Spleen (tissue), 11 donors: ENCODE measurements at regions not wholly inside any gene's neighbourhood (a gene's known extent, or its start where the extent isn't known, plus 50 kb on each side); places are given as distances from the start of the nearest gene placed in this dataset.
"Not testable (repeated sequence)": the region's sequence is repeated elsewhere in the genome, so short reads cannot be mapped to it uniquely, and the experiment has no call there.

ENCODE experiments used
- DNase-seq: peaks from one replicate; pipeline ENCODE4 v3.0.0-alpha.2; 2020
- H3K27ac ChIP-seq, 8 donors: fragments of 200-600 bp; sonication (generic) in 7 of 8; 1 replicate in 4 of 8; 2 replicates in 4 of 8; pipeline versions ENCODE4 v1.5.0 to v1.8.0; 2016 to 2021; ENCODE audit warnings: inconsistent platforms in 4 of 8, mild to moderate bottlenecking in 4 of 8, moderate library complexity in 1 of 8
- H3K27me3 ChIP-seq, 7 donors: fragments of 200-600 bp; sonication (generic) in 6 of 7; replicated peaks in 1 of 7; 1 replicate in 4 of 7; 2 replicates in 3 of 7; pipeline versions ENCODE4 v1.5.0 to v1.8.0; 2016 to 2021; ENCODE audit warnings: inconsistent platforms in 3 of 7, mild to moderate bottlenecking in 1 of 7
- H3K36me3 ChIP-seq, 6 donors: fragments of 200-600 bp; sonication (generic) in 5 of 6; 1 replicate in 4 of 6; 2 replicates in 2 of 6; pipeline versions ENCODE4 v1.5.0 to v1.8.0; 2016 to 2021; ENCODE audit warnings: inconsistent platforms in 2 of 6
- H3K4me1 ChIP-seq, 6 donors: fragments of 200-600 bp; sonication (generic) in 5 of 6; 1 replicate in 3 of 6; 2 replicates in 3 of 6; pipeline versions ENCODE4 v1.5.0 to v1.8.0; 2016 to 2021; ENCODE audit warnings: inconsistent platforms in 3 of 6
- H3K4me3 ChIP-seq, 8 donors: fragments of 200-600 bp; sonication (generic) in 7 of 8; 1 replicate in 4 of 8; 2 replicates in 4 of 8; pipeline versions ENCODE4 v1.5.0 to v1.8.0; 2016 to 2021; ENCODE audit warnings: inconsistent platforms in 4 of 8, mild to moderate bottlenecking in 4 of 8, moderate library complexity in 2 of 8
- H3K9me3 ChIP-seq, 8 donors: fragments of 200-600 bp; sonication (generic) in 7 of 8; 1 replicate in 4 of 8; 2 replicates in 4 of 8; pipeline versions ENCODE4 v1.5.0 to v1.8.0; 2016 to 2021; ENCODE audit warnings: inconsistent platforms in 4 of 8
- POLR2A ChIP-seq, 3 donors: fragments of 450-650 bp; IDR thresholded peaks; one replicate each; pipeline ENCODE4 v1.5.1; 2017; ENCODE audit warnings: antibody characterized with exemption in 3 of 3, mild to moderate bottlenecking in 1 of 3
- POLR2AphosphoS5 ChIP-seq, 3 donors: sonication (generic); formaldehyde crosslinking; IDR thresholded peaks; one replicate each; pipeline ENCODE4 v1.5.1; 2017; ENCODE audit warnings: antibody characterized with exemption in 3 of 3
- WGBS, 5 donors: extraction: QIAGEN DNeasy Blood & Tissue Kit in 3 of 5; methylation state at CpG; one replicate each; pipeline versions ENCODE4 v1.1.5 to v1.1.7; 2013 to 2018; 5-methylcytosine and 5-hydroxymethylcytosine counted together
- intact Hi-C: fragments of 100-400 bp; cut with DNase I; formaldehyde crosslinking; loops from one replicate; pipeline ENCODE4 v1.15.0; 2023; ENCODE audit warnings: low total_unique reads
- TF ChIP-seq, protein P1 (sequence below), 11 experiments: fragments of 200-600 bp in 7 of 11; fragments of 450-650 bp in 4 of 11; sonication (generic) in 4 of 11; IDR thresholded peaks in 8 of 11; conservative IDR thresholded peaks in 3 of 11; 1 replicate in 7 of 11; 2 replicates in 4 of 11; pipeline versions ENCODE4 v1.4.0 to v1.8.0; 2016 to 2021; ENCODE audit warnings: antibody characterized with exemption in 11 of 11, inconsistent platforms in 4 of 11, mild to moderate bottlenecking in 1 of 11
- donor health status: healthy with polysubstance abuse.
- donor health status: DM: no; HTN: no; CAD: no; lungs with moderate emphysema.
- donor health status: DM: no; HTN: no; CAD: no.
- donor health status: Bipolar disorder and iron deficiency.
- donor health status: healthy.
- donor health status: DM: no; HTN: no; CAD: no.
- donor health status: DM: yes; HTN: yes; CAD: no.

DNA sequence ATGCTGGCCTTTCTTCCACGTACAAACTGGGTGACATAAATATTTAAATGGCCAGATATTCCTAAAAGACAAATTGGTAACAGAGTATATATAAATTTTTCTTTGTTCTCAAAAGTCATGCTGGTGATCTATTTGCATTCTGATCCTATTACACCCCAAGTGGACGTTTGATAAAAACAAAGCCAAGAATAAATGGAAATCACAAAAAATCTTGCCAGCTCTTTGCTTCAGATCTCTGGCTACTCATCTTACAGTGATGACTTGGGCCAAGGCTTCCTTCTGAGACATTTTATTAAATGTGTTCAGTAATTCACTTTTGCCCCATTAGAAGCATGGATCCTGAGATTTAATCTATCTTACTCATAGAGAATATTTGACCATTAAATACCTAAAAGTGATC, 444.3 kb upstream of the PIK3R1 start:
- 53 to 74% (median 63%) methylated on average over 2 of the region's 2 CpGs for WGBS, 5 donors
- Histone ChIP-seq H3K27ac (no peak overlapping the region), H3K36me3 (no peaks in the 10 kb centered on the region), H3K4me3 (no peak overlapping the region), H3K4me1 (no peaks in the 10 kb centered on the region), H3K27me3 (no peaks in the 10 kb centered on the region), H3K9me3 (no peaks in the 10 kb centered on the region)
- no peak for DNase-seq
- intact Hi-C loops = no loop called here
- no peak for TF ChIP-seq POLR2AphosphoS5 (IDR thresholded peaks at IDR 0.05)
- TF ChIP-seq POLR2A (IDR thresholded peaks at IDR 0.05) = no peak
- TF ChIP-seq, protein P1, sequence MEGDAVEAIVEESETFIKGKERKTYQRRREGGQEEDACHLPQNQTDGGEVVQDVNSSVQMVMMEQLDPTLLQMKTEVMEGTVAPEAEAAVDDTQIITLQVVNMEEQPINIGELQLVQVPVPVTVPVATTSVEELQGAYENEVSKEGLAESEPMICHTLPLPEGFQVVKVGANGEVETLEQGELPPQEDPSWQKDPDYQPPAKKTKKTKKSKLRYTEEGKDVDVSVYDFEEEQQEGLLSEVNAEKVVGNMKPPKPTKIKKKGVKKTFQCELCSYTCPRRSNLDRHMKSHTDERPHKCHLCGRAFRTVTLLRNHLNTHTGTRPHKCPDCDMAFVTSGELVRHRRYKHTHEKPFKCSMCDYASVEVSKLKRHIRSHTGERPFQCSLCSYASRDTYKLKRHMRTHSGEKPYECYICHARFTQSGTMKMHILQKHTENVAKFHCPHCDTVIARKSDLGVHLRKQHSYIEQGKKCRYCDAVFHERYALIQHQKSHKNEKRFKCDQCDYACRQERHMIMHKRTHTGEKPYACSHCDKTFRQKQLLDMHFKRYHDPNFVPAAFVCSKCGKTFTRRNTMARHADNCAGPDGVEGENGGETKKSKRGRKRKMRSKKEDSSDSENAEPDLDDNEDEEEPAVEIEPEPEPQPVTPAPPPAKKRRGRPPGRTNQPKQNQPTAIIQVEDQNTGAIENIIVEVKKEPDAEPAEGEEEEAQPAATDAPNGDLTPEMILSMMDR (IDR thresholded peaks at IDR 0.05 in 8 of 11, conservative IDR thresholded peaks at IDR 0.05 in 3 of 11) = no peak

DNA sequence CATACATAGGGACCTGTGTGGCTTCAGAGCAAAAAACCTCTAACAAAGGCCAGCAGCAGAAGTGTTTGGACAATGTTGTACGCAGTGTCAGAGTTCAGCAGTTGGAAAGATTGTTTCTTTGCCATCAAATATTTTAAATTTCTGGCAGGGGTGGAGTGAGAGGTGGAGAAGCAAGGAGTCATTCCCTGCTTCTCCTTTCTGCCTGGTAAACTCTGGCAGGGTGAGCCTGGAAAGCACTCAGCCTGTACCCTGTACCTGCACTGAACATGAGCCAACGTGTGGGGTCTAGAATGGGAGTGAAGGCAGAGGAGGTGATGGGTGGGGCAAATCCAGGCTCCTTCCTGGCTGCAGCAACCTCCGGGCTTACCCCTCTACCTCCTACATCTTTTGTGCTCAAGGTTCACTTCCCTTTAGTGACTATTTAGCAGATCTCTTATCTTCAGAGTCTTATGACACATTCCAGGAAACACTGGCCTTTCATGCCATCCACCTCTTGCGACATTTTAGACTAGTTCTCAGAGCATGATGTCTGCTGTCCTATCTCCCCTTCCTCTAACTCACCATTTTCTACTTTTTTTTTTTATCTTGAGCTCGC, 445.0 kb upstream of the PIK3R1 start:
- TF ChIP-seq, protein P1 (IDR thresholded peaks at IDR 0.05 in 8 of 11, conservative IDR thresholded peaks at IDR 0.05 in 3 of 11) = no peak
- TF ChIP-seq POLR2A (IDR thresholded peaks at IDR 0.05) (no peak), POLR2AphosphoS5 (IDR thresholded peaks at IDR 0.05) (no peak)
- Histone ChIP-seq H3K36me3 (no peaks in the 10 kb centered on the region), H3K9me3 (no peaks in the 10 kb centered on the region), H3K4me1 (no peaks in the 10 kb centered on the region), H3K27me3 (no peaks in the 10 kb centered on the region), H3K4me3 (no peak overlapping the region), H3K27ac (no peak overlapping the region)
- no peak for DNase-seq
- 39 to 64% (median 48%) methylated on average over 5 of the region's 5 CpGs for WGBS, 5 donors
- intact Hi-C loops = no loop called here

DNA sequence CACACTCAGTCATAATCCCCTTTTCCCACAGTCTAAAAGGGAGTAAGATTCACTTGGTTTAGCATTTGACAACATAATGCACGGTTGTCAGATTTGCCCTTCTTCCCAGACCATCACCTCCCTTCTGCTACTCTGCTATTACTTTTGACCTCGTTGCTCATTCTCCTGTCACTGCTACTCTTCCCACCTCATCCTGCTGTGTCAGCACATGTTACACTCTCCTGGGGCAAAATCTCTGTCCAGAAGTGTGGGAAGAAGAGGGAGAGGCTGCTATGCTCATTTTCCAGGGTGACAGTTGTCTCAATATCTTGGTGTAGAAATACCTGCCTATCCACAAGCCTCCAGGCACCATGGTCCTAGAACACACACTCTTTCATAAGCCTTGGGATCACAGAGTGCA, 449.9 kb upstream of the PIK3R1 start:
- DNase-seq = no peak
- H3K27me3 ChIP-seq = no peaks in the 10 kb centered on the region
- H3K36me3 ChIP-seq = no peaks in the 10 kb centered on the region
- TF ChIP-seq, protein P1 (IDR thresholded peaks at IDR 0.05 in 8 of 11, conservative IDR thresholded peaks at IDR 0.05 in 3 of 11) = no peak
- TF ChIP-seq POLR2AphosphoS5 (IDR thresholded peaks at IDR 0.05) (no peak), POLR2A (IDR thresholded peaks at IDR 0.05) (no peak)
- H3K9me3 ChIP-seq = peaks cover 0 to 14% (median 6%) of the 10 kb centered on the region in 8 donors
- intact Hi-C loops = no loop called here
- 71 to 91% (median 79%) methylated on average over 2 of the region's 2 CpGs for WGBS, 5 donors
- H3K4me3 ChIP-seq = no peak overlapping the region
- no peak overlapping the region for H3K27ac ChIP-seq
- no peaks in the 10 kb centered on the region for H3K4me1 ChIP-seq

DNA sequence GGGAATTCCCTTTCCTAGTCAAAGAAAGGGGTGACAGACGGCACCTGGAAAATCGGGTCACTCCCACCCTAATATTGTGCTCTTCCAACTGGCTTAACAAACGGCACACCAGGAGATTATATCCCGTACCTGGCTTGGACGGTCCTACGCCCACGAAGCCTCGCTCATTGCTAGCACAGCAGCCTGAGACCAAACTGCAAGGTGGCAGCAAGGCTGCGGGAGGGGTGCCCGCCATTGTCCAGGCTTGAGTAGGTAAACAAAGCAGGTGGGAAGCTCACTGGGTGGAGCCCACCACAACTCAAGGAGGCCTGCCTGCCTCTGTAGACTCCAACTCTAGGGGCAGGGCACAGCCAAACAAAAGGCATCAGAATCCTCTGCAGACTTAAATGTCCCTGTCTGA, 457.8 kb upstream of the PIK3R1 start:
- H3K4me3 ChIP-seq, H3K36me3 ChIP-seq, intact Hi-C loops, H3K27ac ChIP-seq, DNase-seq, H3K4me1 ChIP-seq, H3K27me3 ChIP-seq: not testable (repeated sequence)
- WGBS, 5 donors = 86 to 96% (median 92%) methylated on average over 4 to 10 of the region's 10 CpGs
- peaks cover 0 to 67% (median 34%) of the 10 kb centered on the region in 8 donors for H3K9me3 ChIP-seq

DNA sequence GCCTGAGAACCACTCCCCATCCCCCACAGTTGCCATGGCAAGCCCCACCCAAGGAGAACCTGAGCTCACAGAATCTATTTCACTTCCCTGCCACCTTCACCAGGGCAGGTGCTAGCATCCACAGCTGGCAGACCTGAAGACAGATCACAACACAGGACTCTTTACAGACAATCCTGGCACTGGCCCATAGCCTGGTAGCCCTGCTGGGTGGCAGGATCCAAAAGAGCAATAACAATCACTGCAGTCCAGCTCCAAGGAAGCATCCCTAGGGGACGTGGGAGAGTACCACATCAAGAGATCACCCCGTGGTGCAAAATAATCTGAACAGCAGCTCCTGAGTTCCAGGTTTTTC, 463.2 kb upstream of the PIK3R1 start:
- no peak for TF ChIP-seq POLR2AphosphoS5 (IDR thresholded peaks at IDR 0.05)
- TF ChIP-seq, protein P1 (IDR thresholded peaks at IDR 0.05 in 8 of 11, conservative IDR thresholded peaks at IDR 0.05 in 3 of 11) = no peak
- WGBS, 5 donors = 84 to 100% (median 94%) methylated on average over 2 of the region's 2 CpGs
- intact Hi-C loops = no loop called here
- DNase-seq = no peak
- no peaks in the 10 kb centered on the region for H3K27me3 ChIP-seq
- H3K9me3 ChIP-seq = peaks cover 0 to 63% (median 36%) of the 10 kb centered on the region in 8 donors
- H3K27ac ChIP-seq = no peak overlapping the region
- H3K4me3 ChIP-seq = no peak overlapping the region
- H3K4me1 ChIP-seq = no peaks in the 10 kb centered on the region
- no peaks in the 10 kb centered on the region for H3K36me3 ChIP-seq
